K562 (cell line): ENCODE measurements at regions not wholly inside any gene's neighbourhood (a gene's known extent, or its start where the extent isn't known, plus 50 kb on each side); places are given as distances from the start of the nearest gene placed in this dataset.
A peak's percentile ranks its signal among the peaks of the same experiment; 100 is the strongest.

Experiments
- ATF7 ChIP-seq: fragments of 450-650 bp; IDR thresholded peaks from 2 replicates; pipeline ENCODE4 v1.7.1; 2014; ENCODE audit warnings: mild to moderate bottlenecking, moderate library complexity
- HSF4 ChIP-seq: fragments of 250-450 bp; sonication (Bioruptor Pico); IDR thresholded peaks from 2 replicates; pipeline ENCODE4 v2.1.2; 2022; ENCODE audit warnings: mild to moderate bottlenecking, moderate library complexity, borderline replicate concordance
- JUND ChIP-seq, 2 experiments: IDR thresholded peaks; 2 replicates in 1 of 2; 3 replicates in 1 of 2; pipeline ENCODE4 v1.6.1; 2011; ENCODE audit warnings: borderline replicate concordance in 2 of 2, low read depth in 2 of 2, low read length in 2 of 2, improper control_type of control experiment in 1 of 2, missing biosample characterization in 1 of 2, missing genetic modification characterization in 1 of 2, missing genetic modification reagents in 1 of 2
- KLF10 ChIP-seq: fragments of 250-450 bp; sonication (Bioruptor Pico); IDR thresholded peaks from 2 replicates; pipeline ENCODE4 v1.6.1; 2021; ENCODE audit warnings: matching md5 sums
- NRF1 ChIP-seq, 2 experiments: fragments of 450-650 bp; IDR thresholded peaks in 1 of 2; conservative IDR thresholded peaks in 1 of 2; 2 replicates each; pipeline ENCODE4 v1.6.1; 2014; ENCODE audit warnings: mild to moderate bottlenecking in 2 of 2
- POLR2G ChIP-seq: fragments of 200-400 bp; formaldehyde crosslinking; IDR thresholded peaks from 2 replicates; pipeline ENCODE4 v1.6.1; 2017; ENCODE audit warnings: low read depth, mild to moderate bottlenecking, antibody characterized with exemption, low read length, moderate library complexity
- TEAD4 ChIP-seq, 2 experiments: sonication (generic) in 1 of 2; formaldehyde crosslinking in 1 of 2; IDR thresholded peaks; 2 replicates each; pipeline versions ENCODE4 v1.6.1 to v1.8.0; 2012 to 2022; ENCODE audit warnings: borderline replicate concordance in 1 of 2, inconsistent platforms in 1 of 2, low read length in 1 of 2, mild to moderate bottlenecking in 1 of 2, missing genetic modification reagents in 1 of 2
- ZNF12 ChIP-seq: sonication (generic); formaldehyde crosslinking; IDR thresholded peaks from 2 replicates; pipeline ENCODE4 v1.4.0; 2020; ENCODE audit warnings: mild to moderate bottlenecking, missing genetic modification reagents
- ZNF175 ChIP-seq: fragments of 200-800 bp; sonication (Bioruptor generic); IDR thresholded peaks from 2 replicates; pipeline ENCODE4 v1.6.1; 2016; ENCODE audit warnings: low read depth, mild to moderate bottlenecking, missing genetic modification characterization, missing compliant biosample characterization
- ZNF212 ChIP-seq: fragments of 450-650 bp; formaldehyde crosslinking; IDR thresholded peaks from 2 replicates; pipeline ENCODE4 v1.4.0; 2020; ENCODE audit warnings: mild to moderate bottlenecking
- ZNF23 ChIP-seq: fragments of 250-450 bp; sonication (Bioruptor Pico); IDR thresholded peaks from 2 replicates; pipeline ENCODE4 v1.4.0; 2020; ENCODE audit warnings: mild to moderate bottlenecking
- ZNF239 ChIP-seq: fragments of 250-450 bp; sonication (Bioruptor Pico); IDR thresholded peaks from 2 replicates; pipeline ENCODE4 v1.4.0; 2020; ENCODE audit warnings: mild to moderate bottlenecking
- TF ChIP-seq, protein P1 (sequence below): sonication (generic); formaldehyde crosslinking; IDR thresholded peaks from 2 replicates; pipeline ENCODE4 v1.8.0; 2022; ENCODE audit warnings: missing genetic modification reagents, mild to moderate bottlenecking, moderate library complexity, borderline replicate concordance
- TF ChIP-seq, protein P2 (sequence below), 2 experiments: fragments of 450-650 bp in 1 of 2; sonication (generic) in 1 of 2; formaldehyde crosslinking in 1 of 2; IDR thresholded peaks in 1 of 2; conservative IDR thresholded peaks in 1 of 2; 2 replicates each; pipeline versions ENCODE4 v1.6.1 to v1.8.1; 2016 to 2023; ENCODE audit warnings: mild to moderate bottlenecking in 2 of 2, moderate library complexity in 2 of 2, inconsistent platforms in 1 of 2, missing genetic modification reagents in 1 of 2
- TF ChIP-seq, protein P3 (sequence below): fragments of 450-650 bp; formaldehyde crosslinking; IDR thresholded peaks from 2 replicates; pipeline ENCODE4 v1.4.0; 2020; ENCODE audit warnings: mild to moderate bottlenecking, mixed read lengths
- TF ChIP-seq, protein P4 (sequence below): fragments of 250-450 bp; sonication (Bioruptor Pico); IDR thresholded peaks from 2 replicates; pipeline ENCODE4 v1.4.0; 2020

DNA sequence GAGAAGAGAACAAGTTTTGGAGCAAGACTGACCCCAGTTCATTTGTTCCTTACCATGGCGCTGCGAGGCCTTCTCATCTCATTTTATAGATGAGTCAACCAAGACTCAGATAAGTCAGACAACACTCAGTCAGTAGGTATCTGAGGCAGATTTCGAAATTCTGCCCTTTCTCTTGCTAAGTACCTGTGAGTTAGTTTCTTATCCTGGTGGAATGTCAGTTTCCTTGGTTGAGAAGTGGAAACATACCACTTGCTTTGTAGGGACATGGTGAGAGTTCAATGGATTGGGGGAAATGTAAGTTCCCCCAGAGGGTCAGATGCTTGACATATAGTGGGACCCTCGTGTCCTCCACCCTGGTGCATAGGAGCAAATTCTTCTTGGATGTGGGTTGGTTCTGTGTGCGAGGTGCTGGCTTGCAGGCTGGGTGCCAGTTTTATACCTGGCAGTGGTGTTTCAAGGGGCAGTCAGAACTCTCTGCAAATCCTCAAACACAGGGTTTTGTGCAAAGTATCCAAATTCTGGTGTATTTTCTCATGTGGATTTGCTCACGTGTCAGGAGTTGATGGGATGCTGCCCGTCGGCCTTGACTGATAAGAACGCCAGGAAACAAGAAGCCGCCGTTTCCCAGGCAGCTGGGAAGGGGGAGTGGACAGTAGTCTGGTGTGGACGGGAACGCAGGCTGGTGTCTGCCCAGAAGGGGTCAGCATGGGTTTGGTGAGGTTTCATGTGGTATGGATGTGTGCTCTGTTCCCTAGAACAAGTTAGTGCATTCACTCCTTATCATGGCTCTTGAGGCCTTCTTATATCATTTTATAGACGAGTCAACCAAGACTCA is 61.1 kb upstream of the CIBAR2 start (continued):
- TF ChIP-seq, protein P1, sequence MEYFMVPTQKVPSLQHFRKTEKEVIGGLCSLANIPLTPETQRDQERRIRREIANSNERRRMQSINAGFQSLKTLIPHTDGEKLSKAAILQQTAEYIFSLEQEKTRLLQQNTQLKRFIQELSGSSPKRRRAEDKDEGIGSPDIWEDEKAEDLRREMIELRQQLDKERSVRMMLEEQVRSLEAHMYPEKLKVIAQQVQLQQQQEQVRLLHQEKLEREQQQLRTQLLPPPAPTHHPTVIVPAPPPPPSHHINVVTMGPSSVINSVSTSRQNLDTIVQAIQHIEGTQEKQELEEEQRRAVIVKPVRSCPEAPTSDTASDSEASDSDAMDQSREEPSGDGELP = peak; percentile 88
- no peak for TF ChIP-seq ZNF23 (CRISPR knock-in tag)
- TF ChIP-seq HSF4 (CRISPR knock-in tag) = no peak
- TF ChIP-seq, protein P2, sequence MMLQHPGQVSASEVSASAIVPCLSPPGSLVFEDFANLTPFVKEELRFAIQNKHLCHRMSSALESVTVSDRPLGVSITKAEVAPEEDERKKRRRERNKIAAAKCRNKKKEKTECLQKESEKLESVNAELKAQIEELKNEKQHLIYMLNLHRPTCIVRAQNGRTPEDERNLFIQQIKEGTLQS (IDR thresholded peaks at IDR 0.05) = peak; percentile 50
- TF ChIP-seq, protein P2 (CRISPR knock-in tag; conservative IDR thresholded peaks at IDR 0.05) = 0 out of 2 replicates have a peak, but pooled peaks have one; percentile 44
- TF ChIP-seq TEAD4 (IDR thresholded peaks at IDR 0.05; ENCODE audit: low read length) = peak; percentile 51
- no peak for TF ChIP-seq TEAD4 (CRISPR knock-in tag; IDR thresholded peaks at IDR 0.05; ENCODE audit: borderline replicate concordance)
- peak; percentile 66; the same call in 1 of the 2 replicates for TF ChIP-seq ZNF175
- no peak for TF ChIP-seq ZNF212
- TF ChIP-seq ZNF239 (CRISPR knock-in tag) = peak; percentile 33; the same call in 1 of the 2 replicates
- TF ChIP-seq POLR2G = no peak
- TF ChIP-seq NRF1 (conservative IDR thresholded peaks at IDR 0.05 in 1 of 2, IDR thresholded peaks at IDR 0.05 in 1 of 2) = no peak; a peak in 3 of 4 replicates
- no peak for TF ChIP-seq KLF10
- peak; percentile 62; the same call in 1 of the 2 replicates for TF ChIP-seq JUND (IDR thresholded peaks at IDR 0.05; ENCODE audit: borderline replicate concordance, low read depth, low read length)
- no peak; the same call in 2 of the 3 replicates for TF ChIP-seq JUND (tag; IDR thresholded peaks at IDR 0.05; ENCODE audit: borderline replicate concordance, low read depth, low read length)
- TF ChIP-seq, protein P3, sequence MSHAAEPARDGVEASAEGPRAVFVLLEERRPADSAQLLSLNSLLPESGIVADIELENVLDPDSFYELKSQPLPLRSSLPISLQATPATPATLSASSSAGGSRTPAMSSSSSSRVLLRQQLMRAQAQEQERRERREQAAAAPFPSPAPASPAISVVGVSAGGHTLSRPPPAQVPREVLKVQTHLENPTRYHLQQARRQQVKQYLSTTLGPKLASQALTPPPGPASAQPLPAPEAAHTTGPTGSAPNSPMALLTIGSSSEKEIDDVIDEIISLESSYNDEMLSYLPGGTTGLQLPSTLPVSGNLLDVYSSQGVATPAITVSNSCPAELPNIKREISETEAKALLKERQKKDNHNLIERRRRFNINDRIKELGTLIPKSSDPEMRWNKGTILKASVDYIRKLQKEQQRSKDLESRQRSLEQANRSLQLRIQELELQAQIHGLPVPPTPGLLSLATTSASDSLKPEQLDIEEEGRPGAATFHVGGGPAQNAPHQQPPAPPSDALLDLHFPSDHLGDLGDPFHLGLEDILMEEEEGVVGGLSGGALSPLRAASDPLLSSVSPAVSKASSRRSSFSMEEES (CRISPR knock-in tag) = no peak
- no peak for TF ChIP-seq ZNF12 (CRISPR knock-in tag)
- TF ChIP-seq, protein P4, sequence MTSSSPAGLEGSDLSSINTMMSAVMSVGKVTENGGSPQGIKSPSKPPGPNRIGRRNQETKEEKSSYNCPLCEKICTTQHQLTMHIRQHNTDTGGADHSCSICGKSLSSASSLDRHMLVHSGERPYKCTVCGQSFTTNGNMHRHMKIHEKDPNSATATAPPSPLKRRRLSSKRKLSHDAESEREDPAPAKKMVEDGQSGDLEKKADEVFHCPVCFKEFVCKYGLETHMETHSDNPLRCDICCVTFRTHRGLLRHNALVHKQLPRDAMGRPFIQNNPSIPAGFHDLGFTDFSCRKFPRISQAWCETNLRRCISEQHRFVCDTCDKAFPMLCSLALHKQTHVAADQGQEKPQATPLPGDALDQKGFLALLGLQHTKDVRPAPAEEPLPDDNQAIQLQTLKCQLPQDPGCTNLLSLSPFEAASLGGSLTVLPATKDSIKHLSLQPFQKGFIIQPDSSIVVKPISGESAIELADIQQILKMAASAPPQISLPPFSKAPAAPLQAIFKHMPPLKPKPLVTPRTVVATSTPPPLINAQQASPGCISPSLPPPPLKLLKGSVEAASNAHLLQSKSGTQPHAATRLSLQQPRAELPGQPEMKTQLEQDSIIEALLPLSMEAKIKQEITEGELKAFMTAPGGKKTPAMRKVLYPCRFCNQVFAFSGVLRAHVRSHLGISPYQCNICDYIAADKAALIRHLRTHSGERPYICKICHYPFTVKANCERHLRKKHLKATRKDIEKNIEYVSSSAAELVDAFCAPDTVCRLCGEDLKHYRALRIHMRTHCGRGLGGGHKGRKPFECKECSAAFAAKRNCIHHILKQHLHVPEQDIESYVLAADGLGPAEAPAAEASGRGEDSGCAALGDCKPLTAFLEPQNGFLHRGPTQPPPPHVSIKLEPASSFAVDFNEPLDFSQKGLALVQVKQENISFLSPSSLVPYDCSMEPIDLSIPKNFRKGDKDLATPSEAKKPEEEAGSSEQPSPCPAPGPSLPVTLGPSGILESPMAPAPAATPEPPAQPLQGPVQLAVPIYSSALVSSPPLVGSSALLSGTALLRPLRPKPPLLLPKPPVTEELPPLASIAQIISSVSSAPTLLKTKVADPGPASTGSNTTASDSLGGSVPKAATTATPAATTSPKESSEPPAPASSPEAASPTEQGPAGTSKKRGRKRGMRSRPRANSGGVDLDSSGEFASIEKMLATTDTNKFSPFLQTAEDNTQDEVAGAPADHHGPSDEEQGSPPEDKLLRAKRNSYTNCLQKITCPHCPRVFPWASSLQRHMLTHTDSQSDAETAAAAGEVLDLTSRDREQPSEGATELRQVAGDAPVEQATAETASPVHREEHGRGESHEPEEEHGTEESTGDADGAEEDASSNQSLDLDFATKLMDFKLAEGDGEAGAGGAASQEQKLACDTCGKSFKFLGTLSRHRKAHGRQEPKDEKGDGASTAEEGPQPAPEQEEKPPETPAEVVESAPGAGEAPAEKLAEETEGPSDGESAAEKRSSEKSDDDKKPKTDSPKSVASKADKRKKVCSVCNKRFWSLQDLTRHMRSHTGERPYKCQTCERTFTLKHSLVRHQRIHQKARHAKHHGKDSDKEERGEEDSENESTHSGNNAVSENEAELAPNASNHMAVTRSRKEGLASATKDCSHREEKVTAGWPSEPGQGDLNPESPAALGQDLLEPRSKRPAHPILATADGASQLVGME (CRISPR knock-in tag) = no peak
- TF ChIP-seq ATF7 = no peak; the same call in 1 of the 2 replicates
